ENCODE measurements at regions not wholly inside any gene's neighbourhood (a gene's known extent, or its start where the extent isn't known, plus 50 kb on each side); places are given as distances from the start of the nearest gene placed in this dataset.
"Not testable (repeated sequence)": the region's sequence is repeated elsewhere in the genome, so short reads cannot be mapped to it uniquely, and the experiment has no call there.

GRCh38 chr1:194069168-194069830, 882.9 kb upstream of the B3GALT2 start:
- DNase-seq (ENCODE audit: low read depth) = peak; percentile 92

- DNase-seq (ENCODE audit: low read depth) = no peak
Measured at GRCh38 chr1:194068446-194069167, 882.2 kb upstream of the B3GALT2 start.

DNA sequence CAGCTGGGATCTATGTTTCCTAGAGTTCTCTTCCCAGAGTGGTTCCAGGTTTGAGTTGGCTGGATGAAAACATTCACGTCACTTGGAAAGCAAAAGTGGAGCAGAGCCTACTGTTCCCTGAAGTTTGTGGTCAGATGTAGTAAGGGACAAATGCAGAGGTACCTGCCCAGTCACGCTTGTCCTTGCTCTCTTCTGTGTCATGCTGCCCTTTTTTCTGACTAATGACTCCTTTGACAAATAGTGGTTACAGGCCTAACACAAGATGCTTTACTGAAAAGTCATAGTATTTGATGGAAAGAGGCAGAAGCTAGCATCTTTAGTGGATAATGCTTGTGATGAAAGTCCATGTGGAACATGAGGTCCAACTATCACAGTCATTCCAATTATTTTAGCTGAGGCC, 881.4 kb upstream of the B3GALT2 start:
- peak; percentile 36 for DNase-seq (ENCODE audit: low read depth)

DNA sequence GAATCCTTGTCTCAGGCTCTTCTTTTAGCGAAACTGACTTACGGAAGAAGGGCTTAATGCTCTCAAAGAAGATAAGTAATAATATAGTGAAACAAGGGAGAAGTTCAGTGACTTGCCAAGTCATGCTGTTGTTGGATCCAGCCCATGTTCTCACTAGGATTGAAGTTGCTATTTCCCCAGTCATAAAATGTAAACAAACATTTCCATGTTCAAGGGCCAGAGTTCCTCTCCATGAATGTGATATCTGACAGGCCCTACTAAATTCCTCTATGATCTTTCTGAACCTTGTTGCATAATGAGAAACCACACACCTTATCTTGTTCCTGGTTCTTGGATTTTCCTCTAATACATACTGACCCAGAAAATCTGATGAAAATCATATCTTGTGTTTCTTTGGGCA, 876.5 kb upstream of the B3GALT2 start:
- peak; percentile 91 for DNase-seq (ENCODE audit: low read depth)

DNA sequence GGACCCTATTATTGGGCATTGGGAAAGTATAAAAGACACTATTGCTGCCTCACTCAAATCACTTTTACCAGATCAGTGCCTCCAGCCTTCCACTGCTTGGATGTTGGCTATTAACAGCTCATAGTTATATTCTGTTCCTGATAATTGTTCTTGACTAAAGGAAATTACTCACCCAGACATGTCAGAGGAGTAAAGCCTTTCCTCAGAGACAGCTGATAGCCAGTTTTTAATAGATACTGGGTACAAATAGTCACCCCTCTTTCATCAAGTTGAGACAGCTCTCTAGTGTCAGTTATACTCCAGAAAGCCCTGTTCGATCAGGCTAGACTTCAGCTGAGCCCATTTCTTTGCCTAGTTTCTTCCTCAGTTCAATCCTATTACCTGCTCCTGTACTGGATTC, 876.1 kb upstream of the B3GALT2 start:
- no peak for DNase-seq (ENCODE audit: low read depth)

GRCh38 chr1:194060481-194060880, 874.1 kb upstream of the B3GALT2 start:
- no peak for DNase-seq (ENCODE audit: low read depth)

GRCh38 chr1:194058268-194058667, 871.9 kb upstream of the B3GALT2 start:
- not testable (repeated sequence) for DNase-seq (ENCODE audit: low read depth)

DNA sequence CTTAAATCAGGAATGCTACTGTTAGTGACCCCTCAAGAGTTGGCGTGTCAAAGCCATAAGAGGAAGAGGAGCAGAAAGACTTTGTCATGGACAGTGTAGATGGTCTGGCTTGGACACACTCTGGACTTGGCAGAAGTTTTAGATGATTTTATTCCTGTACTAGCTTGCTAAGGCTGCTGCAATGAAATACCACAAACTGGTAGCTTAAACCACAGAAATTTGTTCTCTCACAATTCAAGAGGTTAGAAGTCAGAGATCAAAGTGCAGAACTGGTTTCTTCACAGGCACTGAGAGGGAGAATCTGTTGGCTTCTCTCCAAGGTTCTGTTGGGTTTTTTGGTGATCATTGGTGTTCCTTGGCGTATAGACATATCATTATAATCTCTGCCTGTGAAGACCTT, 869.8 kb upstream of the B3GALT2 start:
- DNase-seq (ENCODE audit: low read depth) = peak; percentile 63

- no peak for DNase-seq (ENCODE audit: low read depth)
Measured at GRCh38 chr1:194055536-194055935, 869.1 kb upstream of the B3GALT2 start.

DNA sequence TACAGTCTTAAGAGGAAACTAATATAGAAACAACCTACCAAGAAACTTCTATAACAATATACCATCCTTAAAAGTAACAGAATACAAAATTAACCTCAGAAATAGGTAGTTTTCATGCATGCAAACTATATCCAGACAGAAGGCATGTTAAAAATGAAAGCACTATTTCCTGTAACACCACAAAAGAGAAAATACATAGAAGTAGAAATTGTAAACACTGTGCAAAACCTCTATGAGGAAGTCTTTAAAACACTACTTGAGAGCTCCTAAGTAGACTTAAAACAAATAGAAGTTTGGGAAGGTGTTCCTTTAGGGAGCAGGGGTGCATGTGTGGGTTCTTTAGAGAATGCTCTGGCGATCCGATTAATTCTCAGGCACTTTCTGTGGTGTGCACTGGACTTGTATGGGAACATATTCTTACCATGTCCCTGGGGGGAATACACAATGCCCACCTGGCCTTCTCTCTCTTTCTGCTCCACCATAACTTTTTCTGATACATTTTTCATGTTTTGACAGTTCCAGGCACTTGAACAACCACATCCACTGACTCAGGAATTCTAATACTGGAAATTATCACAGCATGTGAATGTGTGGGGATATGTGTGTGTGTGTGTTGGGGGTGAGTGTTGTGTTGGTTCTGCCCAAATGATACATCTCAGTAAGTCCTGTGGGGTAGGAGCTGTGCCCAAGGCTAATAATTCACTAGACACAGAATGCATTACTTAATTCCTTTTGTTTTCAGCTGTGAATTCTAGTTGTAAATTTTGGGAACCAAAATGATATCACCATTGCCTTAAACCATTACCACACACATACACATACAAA, 866.3 kb upstream of the B3GALT2 start:
- no peak for DNase-seq (ENCODE audit: low read depth)

DNA sequence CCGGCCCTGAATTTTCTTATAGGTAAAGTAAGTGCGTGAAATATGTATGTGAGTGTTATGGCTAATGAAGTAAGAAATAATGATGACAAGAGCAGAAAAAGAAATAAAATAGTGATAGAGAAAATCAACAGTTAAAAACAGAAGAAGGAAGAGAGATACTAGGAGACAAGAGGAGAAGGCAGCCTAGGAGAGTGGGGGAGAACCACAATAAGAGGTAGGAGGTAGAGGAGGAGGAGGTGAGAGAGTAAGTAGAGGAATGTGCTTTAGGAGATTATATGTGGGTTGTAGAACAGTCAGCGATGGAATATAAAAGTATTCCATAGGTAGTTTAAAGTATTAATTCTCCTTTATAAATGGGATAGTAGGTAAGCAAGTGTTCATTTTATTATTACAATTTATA, 861.5 kb upstream of the B3GALT2 start:
- DNase-seq (ENCODE audit: low read depth) = no peak

DNA sequence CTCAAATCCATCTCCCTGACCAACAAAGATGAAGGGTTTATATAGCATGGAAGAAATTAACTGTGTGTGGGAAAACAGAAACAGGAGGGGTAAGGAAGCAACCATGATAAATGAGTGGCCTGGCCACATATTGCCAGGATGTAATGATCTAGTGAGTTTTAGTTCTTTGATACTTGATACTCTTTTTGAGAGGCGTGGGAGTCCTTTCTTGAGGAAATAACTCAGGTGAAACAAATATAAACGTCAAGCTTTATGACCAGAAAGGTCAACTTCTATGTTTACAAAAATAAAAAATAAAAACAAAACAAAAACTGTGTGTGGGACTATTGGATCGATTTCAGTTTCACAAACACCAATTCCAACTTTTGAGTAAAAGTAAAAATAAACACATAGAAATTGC, 860.8 kb upstream of the B3GALT2 start:
- no peak for DNase-seq (ENCODE audit: low read depth)

- peak; percentile 81 for DNase-seq (ENCODE audit: low read depth)
Measured at GRCh38 chr1:194045416-194045815, 859.0 kb upstream of the B3GALT2 start.

- no peak for DNase-seq (ENCODE audit: low read depth)
Measured at GRCh38 chr1:194044892-194045291, 858.5 kb upstream of the B3GALT2 start.

GRCh38 chr1:194043984-194044755, 857.8 kb upstream of the B3GALT2 start:
- DNase-seq (ENCODE audit: low read depth) = peak; percentile 48

- DNase-seq (ENCODE audit: low read depth) = no peak
Measured at GRCh38 chr1:194042736-194043135, 856.3 kb upstream of the B3GALT2 start.

- DNase-seq (ENCODE audit: low read depth) = no peak
Measured at GRCh38 chr1:194040496-194040895, 854.1 kb upstream of the B3GALT2 start.

DNA sequence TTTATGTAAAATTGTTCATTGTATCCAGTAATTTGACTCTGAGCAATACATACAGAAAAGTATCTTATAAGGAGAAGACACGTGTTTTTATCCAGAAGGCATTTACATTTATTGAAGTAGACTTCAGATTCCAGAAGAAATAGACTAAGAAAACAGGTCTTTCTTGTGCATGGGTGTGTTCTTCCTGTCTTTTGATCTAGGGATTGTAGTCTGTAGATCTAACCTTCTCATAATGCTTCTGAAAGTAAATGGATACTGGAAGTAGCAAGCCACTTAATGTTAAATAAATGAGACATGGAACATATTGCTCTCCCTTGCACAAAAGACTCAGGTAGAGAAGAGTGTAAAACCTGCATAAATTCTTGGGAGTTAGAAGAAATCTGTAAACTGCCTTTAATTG, 853.2 kb upstream of the B3GALT2 start:
- no peak for DNase-seq (ENCODE audit: low read depth)

- no peak for DNase-seq (ENCODE audit: low read depth)
Measured at GRCh38 chr1:194033646-194034045, 847.2 kb upstream of the B3GALT2 start.

GRCh38 chr1:194028002-194028401, 841.6 kb upstream of the B3GALT2 start:
- DNase-seq (ENCODE audit: low read depth) = peak; percentile 97

- peak; percentile 40 for DNase-seq (ENCODE audit: low read depth)
Measured at GRCh38 chr1:194026422-194026821, 840.0 kb upstream of the B3GALT2 start.

GRCh38 chr1:194024659-194025058, 838.2 kb upstream of the B3GALT2 start:
- DNase-seq (ENCODE audit: low read depth) = peak; percentile 97
